Sigmoid colon (tissue), 4 donors: ENCODE measurements at regions not wholly inside any gene's neighbourhood (a gene's known extent, or its start where the extent isn't known, plus 50 kb on each side); places are given as distances from the start of the nearest gene placed in this dataset.

ENCODE experiments used
- CTCF ChIP-seq, 4 experiments: fragments of 450-650 bp in 3 of 4; fragments of 200-600 bp in 1 of 4; IDR thresholded peaks; one replicate each; pipeline ENCODE4 v1.5.1; 2016 to 2019; ENCODE audit warnings: antibody characterized with exemption in 4 of 4, mild to moderate bottlenecking in 3 of 4, moderate library complexity in 2 of 4
- EP300 ChIP-seq, 4 donors: sonication (generic); formaldehyde crosslinking; IDR thresholded peaks; one replicate each; pipeline ENCODE4 v1.6.1; 2017; ENCODE audit warnings: antibody characterized with exemption in 4 of 4
- POLR2A ChIP-seq, 2 donors: fragments of 450-650 bp; IDR thresholded peaks; one replicate each; pipeline ENCODE4 v1.6.1; 2016; ENCODE audit warnings: antibody characterized with exemption in 2 of 2, mild to moderate bottlenecking in 2 of 2, moderate library complexity in 2 of 2

GRCh38 chr6:28765978-28766351, 157.8 kb downstream of the TRIM27 start:
- TF ChIP-seq EP300 (IDR thresholded peaks at IDR 0.05) (no peak), CTCF (IDR thresholded peaks at IDR 0.05) (no peak), POLR2A (IDR thresholded peaks at IDR 0.05) (no peak)
